LNCaP clone FGC (cell line): ENCODE measurements at regions not wholly inside any gene's neighbourhood (a gene's known extent, or its start where the extent isn't known, plus 50 kb on each side); places are given as distances from the start of the nearest gene placed in this dataset.

ENCODE experiments used
- DNase-seq: peaks from one replicate; pipeline ENCODE4 v3.0.0-alpha.2; 2011; ENCODE audit warnings: low read depth
- H3K4me3 ChIP-seq: 2 replicates; pipeline ENCODE4 v1.5.1; 2011; ENCODE audit warnings: mild to moderate bottlenecking, low read depth, low read length, control low read depth
- TF ChIP-seq, protein P1 (sequence below): IDR thresholded peaks from 2 replicates; pipeline ENCODE4 v1.5.1; 2012; ENCODE audit warnings: mild to moderate bottlenecking; ENCODE audit not compliant: control insufficient read depth, insufficient read depth; ENCODE audit errors: extremely low read depth

DNA sequence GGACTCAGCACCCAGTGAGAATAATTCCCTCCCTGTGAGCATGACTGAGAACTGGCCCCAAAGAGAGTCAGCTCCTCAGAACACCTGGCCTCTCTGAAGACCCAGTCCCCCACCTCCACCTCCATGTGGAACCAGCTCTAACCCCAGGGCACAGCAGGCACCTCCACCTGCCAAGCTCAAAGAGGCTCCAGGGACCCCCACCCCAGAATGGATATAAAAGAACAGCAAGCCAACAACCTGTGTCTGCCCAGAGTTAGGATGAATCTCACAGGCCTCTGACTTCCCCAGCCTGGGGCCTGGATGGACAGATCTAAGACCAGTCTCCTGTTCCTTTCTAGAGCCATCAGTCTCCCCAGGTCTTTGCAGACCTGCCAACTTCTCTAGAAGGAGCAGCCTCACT, 498.5 kb downstream of the EIPR1 start:
- DNase-seq: no peak
- TF ChIP-seq, protein P1, sequence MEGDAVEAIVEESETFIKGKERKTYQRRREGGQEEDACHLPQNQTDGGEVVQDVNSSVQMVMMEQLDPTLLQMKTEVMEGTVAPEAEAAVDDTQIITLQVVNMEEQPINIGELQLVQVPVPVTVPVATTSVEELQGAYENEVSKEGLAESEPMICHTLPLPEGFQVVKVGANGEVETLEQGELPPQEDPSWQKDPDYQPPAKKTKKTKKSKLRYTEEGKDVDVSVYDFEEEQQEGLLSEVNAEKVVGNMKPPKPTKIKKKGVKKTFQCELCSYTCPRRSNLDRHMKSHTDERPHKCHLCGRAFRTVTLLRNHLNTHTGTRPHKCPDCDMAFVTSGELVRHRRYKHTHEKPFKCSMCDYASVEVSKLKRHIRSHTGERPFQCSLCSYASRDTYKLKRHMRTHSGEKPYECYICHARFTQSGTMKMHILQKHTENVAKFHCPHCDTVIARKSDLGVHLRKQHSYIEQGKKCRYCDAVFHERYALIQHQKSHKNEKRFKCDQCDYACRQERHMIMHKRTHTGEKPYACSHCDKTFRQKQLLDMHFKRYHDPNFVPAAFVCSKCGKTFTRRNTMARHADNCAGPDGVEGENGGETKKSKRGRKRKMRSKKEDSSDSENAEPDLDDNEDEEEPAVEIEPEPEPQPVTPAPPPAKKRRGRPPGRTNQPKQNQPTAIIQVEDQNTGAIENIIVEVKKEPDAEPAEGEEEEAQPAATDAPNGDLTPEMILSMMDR: no peak
- no peak overlapping the region for H3K4me3 ChIP-seq

DNA sequence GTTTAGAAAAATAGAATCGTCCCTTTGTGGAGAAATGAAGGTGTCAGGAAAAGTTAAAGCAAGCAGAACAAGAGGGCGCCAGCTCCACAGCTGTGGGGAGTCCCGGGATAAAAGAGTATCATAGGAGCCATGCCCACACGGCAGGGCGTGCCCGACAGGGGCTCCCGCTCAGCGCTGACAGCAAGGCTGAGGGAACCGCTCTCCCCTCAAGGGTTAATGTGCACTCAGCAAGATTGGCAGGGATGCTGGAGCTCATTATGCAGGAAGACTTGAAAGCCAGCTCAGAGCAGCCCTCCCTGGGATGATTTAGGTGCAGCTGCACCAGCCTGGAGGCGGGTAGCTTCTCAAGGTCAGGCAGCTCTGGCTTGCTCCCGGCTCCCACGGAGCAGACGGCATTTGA, 500.2 kb downstream of the EIPR1 start:
- H3K4me3 ChIP-seq: no peak overlapping the region
- no peak for DNase-seq
- TF ChIP-seq, protein P1: peak; percentile 14; the same call in 1 of the 2 replicates

DNA sequence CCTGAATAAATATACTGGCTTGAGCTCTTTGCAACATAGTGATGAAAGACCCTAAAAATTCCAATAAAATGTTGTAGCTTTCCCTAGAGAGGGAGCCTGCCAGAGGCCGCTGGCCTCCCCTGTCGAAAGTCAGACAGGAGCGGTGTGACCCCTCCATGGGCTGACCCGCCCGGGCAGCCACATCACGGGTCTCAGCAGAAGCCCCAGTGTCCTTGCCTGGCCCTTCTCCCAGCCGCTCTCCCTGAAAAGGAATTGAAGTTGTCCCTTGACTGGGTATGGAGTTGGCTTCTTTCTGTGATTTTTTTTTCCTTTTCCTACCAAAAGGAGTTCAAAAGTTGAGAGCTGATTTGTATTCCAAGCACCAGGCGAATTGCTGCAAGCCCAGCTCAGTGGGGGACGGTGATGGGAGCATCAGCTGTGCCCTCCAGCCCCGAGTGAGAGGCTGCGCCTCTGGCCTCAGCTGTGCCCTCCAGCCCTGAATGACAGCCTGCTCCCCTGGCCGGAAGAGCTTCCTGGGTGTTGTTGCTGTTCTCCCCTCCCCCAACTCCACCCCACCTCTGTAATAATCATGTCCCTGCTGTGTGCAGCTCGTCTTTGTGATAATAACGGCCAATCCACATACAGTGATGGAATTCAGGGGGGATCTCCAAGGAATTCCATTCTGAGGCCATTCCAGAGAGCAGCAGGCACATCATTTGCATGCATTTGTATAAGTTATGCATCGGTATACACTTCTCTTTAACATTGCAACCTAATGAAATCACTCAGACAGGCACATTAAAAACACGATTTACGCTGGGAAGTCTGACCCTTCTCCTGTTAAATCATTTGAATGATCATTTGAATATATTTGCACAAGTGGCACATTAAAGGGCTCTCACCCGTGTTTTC, 501.0 kb downstream of the EIPR1 start:
- no peak overlapping the region for H3K4me3 ChIP-seq
- no peak for DNase-seq
- TF ChIP-seq, protein P1: no peak

DNA sequence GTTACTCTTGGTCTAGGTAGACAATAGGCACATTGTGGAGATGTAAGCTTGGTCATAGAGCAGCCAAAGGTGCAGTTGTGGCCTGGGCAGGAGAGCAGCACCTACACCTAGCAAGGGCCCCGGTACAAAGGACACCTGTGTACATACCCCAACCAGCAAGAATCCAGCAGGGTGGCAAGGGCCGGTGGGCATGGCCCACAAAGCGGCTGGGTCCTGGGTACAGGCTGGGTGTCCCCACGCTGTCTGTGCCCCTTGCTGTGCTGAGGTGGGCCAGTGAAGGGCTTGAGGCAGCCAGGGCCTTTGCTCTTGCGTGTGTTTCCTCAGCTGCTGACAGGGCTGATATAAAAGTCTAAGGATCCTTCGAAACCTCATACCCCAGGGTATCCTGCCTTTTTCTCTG, 501.8 kb downstream of the EIPR1 start:
- H3K4me3 ChIP-seq: no peak overlapping the region
- TF ChIP-seq, protein P1: no peak
- no peak for DNase-seq

DNA sequence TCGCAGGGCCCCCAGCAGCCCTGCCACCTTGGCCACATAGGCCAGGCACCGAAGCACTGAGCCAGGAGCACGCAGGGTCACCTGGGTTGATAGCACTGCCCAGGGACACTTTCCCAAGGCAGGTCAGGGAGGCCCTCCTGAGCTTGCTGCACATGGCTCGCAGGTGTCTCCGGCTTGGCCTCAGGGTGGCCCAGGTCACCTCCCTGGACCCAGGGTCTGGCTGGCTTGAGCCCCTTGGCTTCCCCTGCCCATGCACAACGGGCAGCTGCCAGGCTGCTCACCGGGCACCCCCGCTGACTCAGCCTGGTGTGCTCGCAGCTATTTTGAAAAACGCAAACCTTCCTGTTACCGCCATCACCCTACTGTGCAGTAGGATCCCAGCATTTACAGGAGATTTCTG, 502.3 kb downstream of the EIPR1 start:
- TF ChIP-seq, protein P1: no peak
- H3K4me3 ChIP-seq: no peak overlapping the region

DNA sequence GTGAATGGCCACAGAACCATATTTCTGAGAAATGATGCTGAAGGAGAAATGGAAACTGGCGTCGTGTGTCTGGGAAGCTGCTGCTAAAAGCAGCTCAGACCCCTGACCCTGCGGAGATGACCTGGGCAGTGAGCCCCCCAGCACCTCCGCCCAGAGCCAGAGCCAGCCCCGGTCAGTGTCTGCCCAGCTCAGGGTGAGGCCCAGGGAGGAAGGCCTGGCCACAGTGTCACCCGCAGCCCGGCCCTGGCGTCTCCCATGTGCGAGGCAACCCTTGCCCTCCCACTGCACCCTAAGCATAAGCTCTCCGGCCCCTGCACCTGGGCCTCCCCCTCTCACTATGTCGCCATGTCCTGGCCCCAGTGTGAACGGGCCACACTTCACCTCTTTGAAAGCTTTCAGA, 502.8 kb downstream of the EIPR1 start:
- H3K4me3 ChIP-seq: no peak overlapping the region
- no peak for DNase-seq
- TF ChIP-seq, protein P1: no peak

More for the DNA sequence above, 502.3 kb downstream of the EIPR1 start:
- DNase-seq: no peak
